GM12878 (cell line): ENCODE measurements at regions not wholly inside any gene's neighbourhood (a gene's known extent, or its start where the extent isn't known, plus 50 kb on each side); places are given as distances from the start of the nearest gene placed in this dataset.
"Not testable (repeated sequence)": the region's sequence is repeated elsewhere in the genome, so short reads cannot be mapped to it uniquely, and the experiment has no call there.

Experiments used
- ATAC-seq: fragments of 200-7000 bp; cut with Tn5 transposase; 3 replicates; pipeline ENCODE4 v1.9.1; 2020; ENCODE audit warnings: mild to moderate bottlenecking, moderate library complexity
- BruUV-seq: library from RNA; stranded (reverse); fragments of 400-500 nt; replicated peaks from 2 replicates; lab custom pipeline; 2021; lab: Mats Ljungman, UMichigan
- CTCF ChIA-PET: fragments of 300-600 bp; sonication (Branson Sonifier 250); formaldehyde crosslinking; extraction: SDS; loops from one replicate; lab custom pipeline; 2021; ENCODE audit warnings: inconsistent platforms; lab: Yijun Ruan, JAX
- POLR2A ChIA-PET: fragments of 350-600 bp; formaldehyde crosslinking; extraction: SDS; loops from one replicate; lab custom pipeline; 2021; ENCODE audit warnings: inconsistent platforms; lab: Charles Lee
- RAD21 ChIA-PET: fragments of 300-600 bp; sonication (Branson Sonifier 250); formaldehyde crosslinking; loops from one replicate; lab custom pipeline; 2023; ENCODE audit warnings: antibody characterized with exemption; ENCODE audit not compliant: unreplicated experiment; lab: Charles Lee
- SMC1A ChIA-PET: fragments of 300-600 bp; sonication (Branson Sonifier 250); formaldehyde crosslinking; loops from one replicate; lab custom pipeline; 2023; ENCODE audit not compliant: unreplicated experiment, uncharacterized antibody; lab: Charles Lee
- DNase-seq: peaks from one replicate; pipeline ENCODE4 v3.0.0-alpha.2; 2011; ENCODE audit warnings: low read depth, low spot score
- FAIRE-seq: peaks from 3 replicates; lab custom pipeline; 2011; peaks lifted over from hg19 to GRCh38; lab: Jason Lieb, UNC
- H2AFZ ChIP-seq: 2 replicates; pipeline ENCODE4 v1.6.0; 2011; ENCODE audit warnings: low read depth, low read length, control low read depth; ENCODE audit not compliant: control insufficient read depth
- H3K27ac ChIP-seq: 2 replicates; pipeline ENCODE4 v1.5.1; 2011; ENCODE audit warnings: control low read depth; ENCODE audit not compliant: control insufficient read depth, insufficient read depth
- H3K27me3 ChIP-seq, 2 experiments: replicated peaks in 1 of 2; 2 replicates each; pipeline versions ENCODE4 v1.6.0 to v1.6.1; 2011; ENCODE audit warnings: low read length in 1 of 2; ENCODE audit not compliant: control insufficient read depth in 2 of 2, insufficient read depth in 2 of 2
- H3K36me3 ChIP-seq, 2 experiments: 2 replicates each; pipeline ENCODE4 v1.5.1; 2011; ENCODE audit warnings: low read length in 1 of 2; ENCODE audit not compliant: control insufficient read depth in 2 of 2, insufficient read depth in 2 of 2
- H3K4me1 ChIP-seq: 2 replicates; pipeline ENCODE4 v1.6.1; 2011; ENCODE audit warnings: mild to moderate bottlenecking, low read length, moderate library complexity, mixed read lengths; ENCODE audit not compliant: control insufficient read depth, insufficient read depth
- H3K4me2 ChIP-seq: 2 replicates; pipeline ENCODE4 v1.6.0; 2011; ENCODE audit warnings: control low read depth; ENCODE audit not compliant: control insufficient read depth, insufficient read depth
- H3K4me3 ChIP-seq: fragments of 200-600 bp; sonication (generic); 2 replicates; pipeline ENCODE4 v1.5.1; 2016
- H3K79me2 ChIP-seq: 2 replicates; pipeline ENCODE4 v1.6.0; 2011; ENCODE audit warnings: low read length; ENCODE audit not compliant: control insufficient read depth, insufficient read depth
- H3K9ac ChIP-seq: 2 replicates; pipeline ENCODE4 v1.8.0; 2011; ENCODE audit warnings: low read length, control low read depth, mixed read lengths; ENCODE audit not compliant: control insufficient read depth, insufficient read depth
- H3K9me3 ChIP-seq: replicated peaks from 3 replicates; pipeline ENCODE4 v1.5.1; 2011; ENCODE audit warnings: mild to moderate bottlenecking, low read length; ENCODE audit not compliant: control insufficient read depth, insufficient read depth
- H4K20me1 ChIP-seq: 2 replicates; pipeline ENCODE4 v1.6.0; 2011; ENCODE audit not compliant: control insufficient read depth, insufficient read depth
- CHD1 ChIP-seq: IDR thresholded peaks from 2 replicates; pipeline ENCODE4 v1.6.1; 2012; ENCODE audit warnings: low read depth, low read length, improper control_type of control experiment
- CUX1 ChIP-seq: IDR thresholded peaks from 2 replicates; pipeline ENCODE4 v1.6.1; 2012; ENCODE audit warnings: improper control_type of control experiment, low read depth, low read length; ENCODE audit not compliant: insufficient replicate concordance
- IRF3 ChIP-seq: fragments of 450-650 bp; IDR thresholded peaks from 2 replicates; pipeline ENCODE4 v1.6.1; 2014; ENCODE audit warnings: mild to moderate bottlenecking
- KLF5 ChIP-seq: fragments of 450-650 bp; IDR thresholded peaks from 2 replicates; pipeline ENCODE4 v1.6.1; 2014; ENCODE audit warnings: mild to moderate bottlenecking; ENCODE audit not compliant: partially characterized antibody
- LARP7 ChIP-seq: fragments of 450-650 bp; IDR thresholded peaks from 2 replicates; pipeline ENCODE4 v1.6.1; 2017; ENCODE audit warnings: mild to moderate bottlenecking
- MAX ChIP-seq: IDR thresholded peaks from 2 replicates; pipeline ENCODE4 v1.6.1; 2012; ENCODE audit warnings: low read depth, low read length, improper control_type of control experiment
- POLR2AphosphoS2 ChIP-seq: IDR thresholded peaks from 2 replicates; pipeline ENCODE4 v1.6.1; 2011; ENCODE audit warnings: low read depth, mild to moderate bottlenecking, low read length, improper control_type of control experiment, moderate library complexity
- RELA ChIP-seq: fragments of 450-650 bp; IDR thresholded peaks from 2 replicates; pipeline ENCODE4 v1.8.0; 2014; ENCODE audit warnings: borderline replicate concordance; ENCODE audit not compliant: partially characterized antibody
- SREBF1 ChIP-seq: IDR thresholded peaks from 2 replicates; pipeline ENCODE4 v1.6.1; 2012; ENCODE audit warnings: mild to moderate bottlenecking, low read length
- WGBS: methylation state at CpG from one replicate; pipeline ENCODE4 v1.1.6; 2016; ENCODE audit warnings: low lambda C conversion rate; ENCODE audit not compliant: insufficient replicate concordance, insufficient coverage; ENCODE audit errors: missing lambda C conversion rate; 5-methylcytosine and 5-hydroxymethylcytosine counted together
- in situ Hi-C: fragments of 300-500 bp; cut with MboI; formaldehyde crosslinking; loops from 9 replicates; pipeline ENCODE4 v1.14.3; 2018; ENCODE audit warnings: mixed read lengths
- intact Hi-C: fragments of 100-400 bp; cut with micrococcal nuclease; formaldehyde crosslinking; loops from one replicate; pipeline ENCODE4 v1.14.2; 2022; ENCODE audit not compliant: unreplicated experiment

GRCh38 chr4:12110627-12111026, 681.9 kb upstream of the HS3ST1 start:
- H3K79me2 ChIP-seq: no peaks in the 10 kb centered on the region
- in situ Hi-C loops (no loop called here), intact Hi-C loops (no loop called here)
- RAD21 ChIA-PET: no interaction called here
- no peaks in the 10 kb centered on the region for H4K20me1 ChIP-seq
- H3K36me3 ChIP-seq: no peaks in the 10 kb centered on the region
- CTCF ChIA-PET: no interaction called here
- H3K27ac ChIP-seq: no peak overlapping the region
- no TSS peak for BruUV-seq
- no peak overlapping the region for H3K4me3 ChIP-seq
- TF ChIP-seq IRF3 (no peak), POLR2AphosphoS2 (no peak), KLF5 (no peak), MAX (no peak), LARP7 (no peak), CHD1 (no peak), CUX1 (no peak), RELA (no peak), SREBF1 (no peak)
- no peak for ATAC-seq
- H3K27me3 ChIP-seq: no peaks in the 10 kb centered on the region
- no peak for FAIRE-seq
- H3K4me2 ChIP-seq: no peak overlapping the region
- H3K9me3 ChIP-seq: no peaks in the 10 kb centered on the region
- no peaks in the 10 kb centered on the region for H3K4me1 ChIP-seq
- 85% methylated on average over 3 of the region's 3 CpGs for WGBS
- SMC1A ChIA-PET: no interaction called here
- H3K9ac ChIP-seq: no peak overlapping the region
- DNase-seq: no peak
- no peak overlapping the region for H2AFZ ChIP-seq
- POLR2A ChIA-PET: no interaction called here

- in situ Hi-C loops, BruUV-seq, H3K9ac ChIP-seq, H3K9me3 ChIP-seq, H3K4me3 ChIP-seq, CTCF ChIA-PET, H3K27ac ChIP-seq, intact Hi-C loops, H3K79me2 ChIP-seq, POLR2A ChIA-PET, H3K27me3 ChIP-seq, FAIRE-seq, DNase-seq, ATAC-seq, H3K4me2 ChIP-seq, H2AFZ ChIP-seq, SMC1A ChIA-PET, RAD21 ChIA-PET, H3K4me1 ChIP-seq, H4K20me1 ChIP-seq, H3K36me3 ChIP-seq: not testable (repeated sequence)
- 81% methylated on average over 4 of the region's 4 CpGs for WGBS
Measured at GRCh38 chr4:12109056-12109455, 680.4 kb upstream of the HS3ST1 start.
